ENCODE measurements at regions not wholly inside any gene's neighbourhood (a gene's known extent, or its start where the extent isn't known, plus 50 kb on each side); places are given as distances from the start of the nearest gene placed in this dataset.

- no peak for TF ChIP-seq CTCF (conservative IDR thresholded peaks at IDR 0.05; ENCODE audit: low read depth in 2 of 2)
- TF ChIP-seq REST (IDR thresholded peaks at IDR 0.05; ENCODE audit: unreplicated experiment) = no peak
- no peak for TF ChIP-seq POLR2AphosphoS5 (IDR thresholded peaks at IDR 0.05; ENCODE audit: low read depth)
- TF ChIP-seq ETS1 (IDR thresholded peaks at IDR 0.05) = no peak
- TF ChIP-seq STAT1 (IDR thresholded peaks at IDR 0.05; ENCODE audit: unreplicated experiment) = no peak
- TF ChIP-seq ZNF114 (CRISPR knock-in tag; IDR thresholded peaks at IDR 0.05) = no peak
Observed at GRCh38 chr14:46717211-46717610, 65.6 kb upstream of the RPL10L start (continued).
